ENCODE measurements at regions not wholly inside any gene's neighbourhood (a gene's known extent, or its start where the extent isn't known, plus 50 kb on each side); places are given as distances from the start of the nearest gene placed in this dataset.

DNA sequence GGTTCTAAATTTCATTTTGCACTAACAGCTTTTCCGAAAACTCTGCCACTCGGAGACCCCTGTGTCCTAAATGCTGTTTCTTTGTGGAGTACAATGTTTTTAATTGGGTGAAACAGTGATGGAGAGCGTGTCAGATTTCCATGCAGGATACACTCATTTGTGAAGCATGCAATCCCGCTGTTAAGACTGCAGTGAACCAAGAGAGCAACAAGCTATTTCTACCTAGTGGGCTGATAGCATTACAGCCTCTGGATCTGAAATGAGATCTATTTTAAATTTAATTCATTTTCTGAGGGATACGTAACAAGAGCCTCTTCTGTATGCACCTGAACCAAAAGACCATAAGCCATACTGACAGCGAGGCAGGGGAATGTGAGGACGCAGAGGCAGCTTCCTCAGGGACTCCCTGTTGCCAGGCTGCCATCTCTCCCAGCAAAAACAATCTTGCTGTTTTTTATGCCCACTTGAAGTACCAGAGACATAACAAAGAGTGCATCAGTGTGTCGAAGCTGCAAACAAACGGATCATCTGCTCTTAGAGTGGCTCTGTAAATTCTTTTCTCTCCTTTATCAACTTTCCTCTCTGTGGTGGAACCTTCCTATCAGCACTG, 199.9 kb upstream of the COX10 start:
- TF ChIP-seq SPI1 (IDR thresholded peaks at IDR 0.05; ENCODE audit: low read depth, low read length) (no peak), POLR2A (IDR thresholded peaks at IDR 0.05; ENCODE audit: low read depth, low read length) (no peak)
